Activated B cell treated with CpG ODN at 0.5 μM for 24 hours (primary cell): ENCODE measurements at regions not wholly inside any gene's neighbourhood (a gene's known extent, or its start where the extent isn't known, plus 50 kb on each side); places are given as distances from the start of the nearest gene placed in this dataset.

Source experiments
- ATAC-seq: fragments of 200-7000 bp; cut with Tn5 transposase; one replicate; pipeline ENCODE4 v1.10.0; 2021; ENCODE audit warnings: low read depth, mild to moderate bottlenecking, moderate library complexity
- CTCF ChIA-PET: fragments of 350-600 bp; sonication (Branson Sonifier 250); formaldehyde crosslinking; loops from one replicate; lab custom pipeline; 2021; ENCODE audit warnings: antibody characterized with exemption; lab: Charles Lee
- POLR2A ChIA-PET: fragments of 350-600 bp; sonication (Branson Sonifier 250); formaldehyde crosslinking; loops from one replicate; lab custom pipeline; 2021; ENCODE audit warnings: antibody characterized with exemption; lab: Charles Lee
- DNase-seq: peaks from one replicate; pipeline ENCODE4 v3.0.0; 2022
- H3K27ac Mint-ChIP-seq: one replicate; pipeline ENCODE4 v1.8.0; 2020; ENCODE audit warnings: mixed read lengths
- H3K27me3 Mint-ChIP-seq: one replicate; pipeline ENCODE4 v1.8.0; 2021; ENCODE audit warnings: mixed read lengths
- H3K36me3 Mint-ChIP-seq: one replicate; pipeline ENCODE4 v1.8.0; 2021; ENCODE audit warnings: low read depth, mixed read lengths
- H3K4me1 Mint-ChIP-seq: one replicate; pipeline ENCODE4 v1.8.0; 2021; ENCODE audit warnings: mixed read lengths
- H3K4me3 Mint-ChIP-seq: one replicate; pipeline ENCODE4 v1.8.0; 2020; ENCODE audit warnings: mild to moderate bottlenecking, mixed read lengths
- H3K9me3 Mint-ChIP-seq: one replicate; pipeline ENCODE4 v1.8.0; 2020; ENCODE audit warnings: mixed read lengths
- CTCF ChIP-seq: fragments of 200-600 bp; IDR thresholded peaks from one replicate; pipeline ENCODE4 v1.8.0; 2022; ENCODE audit warnings: antibody characterized with exemption, mild to moderate bottlenecking
- intact Hi-C: fragments of 100-400 bp; cut with micrococcal nuclease; formaldehyde crosslinking; loops from one replicate; pipeline ENCODE4 v1.15.1; 2024

- no peak overlapping the region for H3K27ac Mint-ChIP-seq
- H3K4me1 Mint-ChIP-seq = peaks cover 12% of the 10 kb centered on the region
- ATAC-seq = no peak
- no peak for DNase-seq
- no peak overlapping the region for H3K4me3 Mint-ChIP-seq
- peaks cover 4% of the 10 kb centered on the region for H3K27me3 Mint-ChIP-seq
- POLR2A ChIA-PET = no interaction called here
- CTCF ChIA-PET = no interaction called here
- H3K36me3 Mint-ChIP-seq = no peaks in the 10 kb centered on the region
- H3K9me3 Mint-ChIP-seq = peaks cover 3% of the 10 kb centered on the region
- intact Hi-C loops = no loop called here
- no peak for TF ChIP-seq CTCF
These were observed 161.3 kb upstream of the LMNTD1 start for GRCh38 chr12:25714198-25714984.

GRCh38 chr12:25715102-25715501 is 162.0 kb upstream of the LMNTD1 start:
- Mint-ChIP-seq H3K4me3 (no peak overlapping the region), H3K9me3 (peaks cover 3% of the 10 kb centered on the region), H3K27me3 (peaks cover 4% of the 10 kb centered on the region), H3K36me3 (no peaks in the 10 kb centered on the region), H3K4me1 (peaks cover 12% of the 10 kb centered on the region), H3K27ac (no peak overlapping the region)
- no peak for TF ChIP-seq CTCF
- ChIA-PET POLR2A (no interaction called here), CTCF (no interaction called here)
- DNase-seq (no peak), ATAC-seq (no peak)
- intact Hi-C loops = no loop called here

GRCh38 chr12:25716842-25717241 is 163.8 kb upstream of the LMNTD1 start:
- H3K9me3 Mint-ChIP-seq = no peaks in the 10 kb centered on the region
- no peak for DNase-seq
- H3K36me3 Mint-ChIP-seq = no peaks in the 10 kb centered on the region
- H3K4me3 Mint-ChIP-seq = no peak overlapping the region
- ChIA-PET POLR2A (no interaction called here), CTCF (no interaction called here)
- intact Hi-C loops = no loop called here
- peaks cover 6% of the 10 kb centered on the region for H3K27me3 Mint-ChIP-seq
- H3K4me1 Mint-ChIP-seq = peaks cover 12% of the 10 kb centered on the region
- ATAC-seq = no peak
- H3K27ac Mint-ChIP-seq = no peak overlapping the region
- TF ChIP-seq CTCF = no peak

GRCh38 chr12:25717552-25717951 is 164.5 kb upstream of the LMNTD1 start:
- ChIA-PET CTCF (no interaction called here), POLR2A (no interaction called here)
- H3K36me3 Mint-ChIP-seq = no peaks in the 10 kb centered on the region
- no peak for TF ChIP-seq CTCF
- peaks cover 9% of the 10 kb centered on the region for H3K4me1 Mint-ChIP-seq
- DNase-seq (no peak), ATAC-seq (no peak)
- no peak overlapping the region for H3K27ac Mint-ChIP-seq
- H3K27me3 Mint-ChIP-seq = peaks cover 6% of the 10 kb centered on the region
- H3K9me3 Mint-ChIP-seq = no peaks in the 10 kb centered on the region
- intact Hi-C loops = no loop called here
- no peak overlapping the region for H3K4me3 Mint-ChIP-seq

GRCh38 chr12:25718081-25718731 is 165.1 kb upstream of the LMNTD1 start:
- ChIA-PET POLR2A (no interaction called here), CTCF (no interaction called here)
- TF ChIP-seq CTCF = no peak
- Mint-ChIP-seq H3K27ac (no peak overlapping the region), H3K27me3 (peaks cover 9% of the 10 kb centered on the region), H3K9me3 (no peaks in the 10 kb centered on the region), H3K4me1 (peaks cover 4% of the 10 kb centered on the region), H3K4me3 (no peak overlapping the region), H3K36me3 (no peaks in the 10 kb centered on the region)
- no peak for ATAC-seq
- intact Hi-C loops = no loop called here
- DNase-seq = no peak
